IMR-90 (cell line): ENCODE measurements at regions not wholly inside any gene's neighbourhood (a gene's known extent, or its start where the extent isn't known, plus 50 kb on each side); places are given as distances from the start of the nearest gene placed in this dataset.
A peak's percentile ranks its signal among the peaks of the same experiment; 100 is the strongest.

Experiments used
- ATAC-seq: fragments of 200-7000 bp; cut with Tn5 transposase; 2 replicates; pipeline ENCODE4 v1.9.1; 2020; ENCODE audit warnings: low read depth, mild to moderate bottlenecking, moderate library complexity
- BruUV-seq: library from RNA; stranded (reverse); fragments of 400-500 nt; replicated peaks from 2 replicates; lab custom pipeline; 2021; lab: Mats Ljungman, UMichigan
- CTCF ChIA-PET: fragments of 300-600 bp; formaldehyde crosslinking; extraction: SDS; loops from one replicate; lab custom pipeline; 2021; ENCODE audit warnings: antibody characterized with exemption; lab: Yijun Ruan, JAX
- POLR2A ChIA-PET: fragments of 300-600 bp; sonication (Branson Sonifier 250); formaldehyde crosslinking; loops from one replicate; lab custom pipeline; 2022; ENCODE audit warnings: antibody characterized with exemption; ENCODE audit not compliant: unreplicated experiment; lab: Charles Lee
- DNase-seq: peaks from one replicate; pipeline ENCODE4 v3.0.0; 2013
- H2AFZ ChIP-seq: replicated peaks from 2 replicates; pipeline ENCODE3; 2013; ENCODE audit warnings: low read length, mild to moderate bottlenecking; ENCODE audit not compliant: poor library complexity
- H2AK5ac ChIP-seq: 2 replicates; pipeline ENCODE4 v1.6.1; 2013; ENCODE audit warnings: low read depth, low read length, inconsistent platforms
- H2AK9ac ChIP-seq: replicated peaks from 2 replicates; pipeline ENCODE3; 2013; ENCODE audit warnings: mild to moderate bottlenecking, low read depth, low read length, moderate library complexity; ENCODE audit not compliant: poor library complexity
- H2BK120ac ChIP-seq: 2 replicates; pipeline ENCODE4 v1.6.1; 2013; ENCODE audit warnings: low read depth, low read length, inconsistent platforms
- H2BK15ac ChIP-seq: 3 replicates; pipeline ENCODE4 v1.6.1; 2013; ENCODE audit warnings: low read depth, low read length, inconsistent platforms
- H2BK20ac ChIP-seq: 2 replicates; pipeline ENCODE4 v1.6.1; 2013; ENCODE audit warnings: low read depth, mild to moderate bottlenecking, inconsistent platforms, low read length, moderate library complexity
- H2BK5ac ChIP-seq: 2 replicates; pipeline ENCODE4 v1.6.1; 2013; ENCODE audit warnings: mild to moderate bottlenecking, low read depth, low read length, inconsistent platforms; ENCODE audit not compliant: poor library complexity, severe bottlenecking
- H3K14ac ChIP-seq: replicated peaks from 2 replicates; pipeline ENCODE4 v1.6.1; 2013; ENCODE audit warnings: low read depth, low read length, inconsistent platforms
- H3K18ac ChIP-seq: 2 replicates; pipeline ENCODE4 v1.6.1; 2013; ENCODE audit warnings: low read depth, low read length, control low read depth
- H3K23ac ChIP-seq: 2 replicates; pipeline ENCODE4 v1.6.1; 2013; ENCODE audit warnings: low read depth, low read length, inconsistent platforms
- H3K27ac ChIP-seq: 2 replicates; pipeline ENCODE4 v1.5.1; 2013; ENCODE audit warnings: mild to moderate bottlenecking, control low read depth, low read length; ENCODE audit not compliant: insufficient read depth
- H3K27me3 ChIP-seq: 2 replicates; pipeline ENCODE4 v1.6.1; 2013; ENCODE audit warnings: low read length; ENCODE audit not compliant: control insufficient read depth, insufficient read depth
- H3K36me3 ChIP-seq: 2 replicates; pipeline ENCODE4 v1.6.1; 2013; ENCODE audit warnings: low read length, mixed read lengths; ENCODE audit not compliant: control insufficient read depth, insufficient read depth
- H3K4ac ChIP-seq: 2 replicates; pipeline ENCODE4 v1.6.1; 2013; ENCODE audit warnings: low read depth, low read length, inconsistent platforms
- H3K4me1 ChIP-seq: 2 replicates; pipeline ENCODE4 v1.6.1; 2013; ENCODE audit warnings: low read length, mixed read lengths; ENCODE audit not compliant: control insufficient read depth, insufficient read depth
- H3K4me2 ChIP-seq: 2 replicates; pipeline ENCODE4 v1.6.1; 2013; ENCODE audit warnings: low read depth, mild to moderate bottlenecking, control low read depth, low read length, moderate library complexity
- H3K4me3 ChIP-seq: 2 replicates; pipeline ENCODE4 v1.5.1; 2013; ENCODE audit warnings: low read depth, mild to moderate bottlenecking, control low read depth, low read length, moderate library complexity; ENCODE audit not compliant: insufficient read depth
- H3K56ac ChIP-seq: 2 replicates; pipeline ENCODE4 v1.6.1; 2013; ENCODE audit warnings: low read length, inconsistent platforms; ENCODE audit not compliant: insufficient read depth; ENCODE audit errors: extremely low read depth
- H3K79me1 ChIP-seq, 2 experiments: 2 replicates each; pipeline ENCODE4 v1.6.1; 2013; ENCODE audit warnings: low read length in 2 of 2, inconsistent platforms in 1 of 2, low read depth in 1 of 2
- H3K9ac ChIP-seq: 2 replicates; pipeline ENCODE4 v1.6.1; 2013; ENCODE audit warnings: low read depth, low read length, control low read depth
- H3K9me1 ChIP-seq: 2 replicates; pipeline ENCODE4 v1.6.1; 2013; ENCODE audit warnings: low read length, inconsistent platforms; ENCODE audit not compliant: insufficient read depth
- H3K9me3 ChIP-seq: 2 replicates; pipeline ENCODE4 v1.6.1; 2013; ENCODE audit warnings: low read length; ENCODE audit not compliant: control insufficient read depth, insufficient read depth
- H4K20me1 ChIP-seq: 2 replicates; pipeline ENCODE4 v1.6.1; 2013; ENCODE audit warnings: low read length, inconsistent platforms; ENCODE audit not compliant: insufficient read depth
- H4K5ac ChIP-seq: 2 replicates; pipeline ENCODE4 v1.6.1; 2013; ENCODE audit warnings: mild to moderate bottlenecking, low read depth, low read length, control low read depth
- H4K8ac ChIP-seq, 2 experiments: 2 replicates each; pipeline ENCODE4 v1.6.1; 2013; ENCODE audit warnings: low read depth in 2 of 2, low read length in 2 of 2, control low read depth in 1 of 2, inconsistent platforms in 1 of 2
- H4K91ac ChIP-seq: 2 replicates; pipeline ENCODE4 v1.6.1; 2013; ENCODE audit warnings: low read depth, low read length, inconsistent platforms; ENCODE audit not compliant: insufficient read depth
- CEBPB ChIP-seq: IDR thresholded peaks from 2 replicates; pipeline ENCODE4 v1.6.1; 2012; ENCODE audit warnings: low read depth, low read length, improper control_type of control experiment
- MAFK ChIP-seq: IDR thresholded peaks from 2 replicates; pipeline ENCODE4 v1.6.1; 2012; ENCODE audit warnings: low read depth, low read length, improper control_type of control experiment
- WGBS, 2 experiments: methylation state at CpG; one replicate each; pipeline versions ENCODE4 v1.1.5 to v1.1.7; 2013; ENCODE audit warnings: missing lambda C conversion rate in 2 of 2; ENCODE audit not compliant: insufficient read length in 1 of 2; ENCODE audit errors: extremely low coverage in 2 of 2; 5-methylcytosine and 5-hydroxymethylcytosine counted together
- dilution Hi-C: fragments of 300-500 bp; cut with HindIII; formaldehyde crosslinking; loops from one replicate; pipeline ENCODE4 v1.14.3; 2018; ENCODE audit warnings: low sequenced_read_pairs; ENCODE audit not compliant: unreplicated experiment
- in situ Hi-C: fragments of 300-500 bp; cut with MboI; formaldehyde crosslinking; loops from 3 replicates; pipeline ENCODE4 v1.14.3; 2019; ENCODE audit warnings: low sequenced_read_pairs, inconsistent platforms, mixed read lengths
- intact Hi-C: fragments of 100-400 bp; cut with micrococcal nuclease; formaldehyde crosslinking; loops from 2 replicates; pipeline ENCODE4 v1.10.0; 2022
- TF ChIP-seq, protein P1 (sequence below): fragments of 150-350 bp; IDR thresholded peaks from 2 replicates; pipeline ENCODE4 v1.6.1; 2016; ENCODE audit warnings: low read depth, mild to moderate bottlenecking, low read length, moderate library complexity, borderline replicate concordance

DNA sequence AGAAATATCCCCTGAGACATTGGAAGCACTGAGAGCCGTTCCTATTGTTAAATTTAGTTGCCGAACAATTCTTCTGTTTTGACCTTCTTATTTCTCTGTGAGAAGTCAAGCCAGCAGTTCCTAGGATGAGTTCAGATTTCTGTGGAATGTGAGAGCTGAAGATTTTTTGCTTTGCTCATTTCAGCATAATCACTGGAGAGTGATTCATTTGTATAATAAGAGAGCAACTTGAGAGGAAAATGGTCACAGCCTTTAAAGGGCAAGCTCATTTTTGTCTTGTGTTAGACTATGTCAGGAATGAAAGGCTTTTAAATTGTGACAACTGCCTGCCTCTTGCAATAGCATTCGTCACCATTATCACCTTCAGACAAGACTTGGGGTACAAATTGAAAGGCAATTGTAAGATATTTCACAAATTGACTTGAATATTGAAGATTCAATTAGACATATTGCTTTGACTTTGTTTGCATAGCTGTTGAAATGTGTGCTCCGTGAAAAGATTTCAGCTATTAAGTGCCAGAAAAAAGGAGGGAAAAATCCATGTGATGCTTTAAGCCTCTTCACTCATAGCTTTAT, 900.0 kb upstream of the GOT2 start:
- H3K4me3 ChIP-seq = no peak overlapping the region
- ChIA-PET CTCF (interaction anchor here (1.1 to 1.7 kb wide), 2 partner anchors 57 to 150 kb away, joined by 3 to 4 read pairs; no protein-coding TSS in a partner anchor), POLR2A (interaction anchor here (0.6 kb wide), 1 partner anchor 32 kb away, joined by 7 read pairs; no protein-coding TSS in a partner anchor)
- in situ Hi-C loops (no loop called here), intact Hi-C loops (loop anchor here (2.0 kb wide), 1 partner anchor 59 kb away; no protein-coding TSS in a partner anchor), dilution Hi-C loops (no loop called here)
- H4K5ac ChIP-seq = peak overlapping the region; percentile 68; the same call in 1 of the 2 replicates
- H3K27me3 ChIP-seq = no peaks in the 10 kb centered on the region
- H3K56ac ChIP-seq = peak overlapping the region; percentile 76
- H3K79me1 ChIP-seq = no peaks in the 10 kb centered on the region
- DNase-seq = peak; percentile 83
- peak overlapping the region; percentile 65 for H3K14ac ChIP-seq
- H3K27ac ChIP-seq = peak overlapping the region; percentile 16; the same call in 1 of the 2 replicates
- no peak overlapping the region for H2AK5ac ChIP-seq
- peak overlapping the region; percentile 38; the same call in 1 of the 2 replicates for H3K9ac ChIP-seq
- no peak overlapping the region for H2AK9ac ChIP-seq
- peak overlapping the region; percentile 58; the same call in 1 of the 2 replicates for H3K4ac ChIP-seq
- no peaks in the 10 kb centered on the region for H4K20me1 ChIP-seq
- H2AFZ ChIP-seq = no peak overlapping the region
- H3K36me3 ChIP-seq = no peaks in the 10 kb centered on the region
- no TSS peak for BruUV-seq
- H2BK15ac ChIP-seq = peak overlapping the region; percentile 30; the same call in 2 of the 3 replicates
- no peaks in the 10 kb centered on the region for H3K9me3 ChIP-seq
- TF ChIP-seq CEBPB (peak; percentile 20; the same call in 1 of the 2 replicates), MAFK (peak; percentile 43; the same call in 1 of the 2 replicates)
- TF ChIP-seq, protein P1, sequence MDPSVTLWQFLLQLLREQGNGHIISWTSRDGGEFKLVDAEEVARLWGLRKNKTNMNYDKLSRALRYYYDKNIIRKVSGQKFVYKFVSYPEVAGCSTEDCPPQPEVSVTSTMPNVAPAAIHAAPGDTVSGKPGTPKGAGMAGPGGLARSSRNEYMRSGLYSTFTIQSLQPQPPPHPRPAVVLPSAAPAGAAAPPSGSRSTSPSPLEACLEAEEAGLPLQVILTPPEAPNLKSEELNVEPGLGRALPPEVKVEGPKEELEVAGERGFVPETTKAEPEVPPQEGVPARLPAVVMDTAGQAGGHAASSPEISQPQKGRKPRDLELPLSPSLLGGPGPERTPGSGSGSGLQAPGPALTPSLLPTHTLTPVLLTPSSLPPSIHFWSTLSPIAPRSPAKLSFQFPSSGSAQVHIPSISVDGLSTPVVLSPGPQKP = no peak
- peak overlapping the region; percentile 92 for H2BK20ac ChIP-seq
- H3K4me1 ChIP-seq = peaks cover 17% of the 10 kb centered on the region
- peak overlapping the region; percentile 96 for H2BK5ac ChIP-seq
- ATAC-seq = peak; percentile 78
- WGBS, 2 experiments = no CpG with 5 or more reads among the region's 4 CpGs
- peak overlapping the region; percentile 70; the same call in 1 of the 2 replicates for H4K91ac ChIP-seq
- peak overlapping the region; percentile 92; the same call in 1 of the 2 replicates for H3K4me2 ChIP-seq
- peak overlapping the region; percentile 85; the same call in 1 of the 2 replicates for H3K23ac ChIP-seq
- H3K9me1 ChIP-seq = peaks cover 3% of the 10 kb centered on the region; the same call in 1 of the 2 replicates
- peak overlapping the region; percentile 96 for H3K18ac ChIP-seq
- peak overlapping the region; percentile 75 to 96 for H4K8ac ChIP-seq
- peak overlapping the region; percentile 88 for H2BK120ac ChIP-seq
